Keratinocyte (primary cell): ENCODE measurements at regions not wholly inside any gene's neighbourhood (a gene's known extent, or its start where the extent isn't known, plus 50 kb on each side); places are given as distances from the start of the nearest gene placed in this dataset.

Experiments
- DNase-seq: peaks from one replicate; pipeline ENCODE4 v3.0.0-alpha.2; 2011; ENCODE audit warnings: low read depth, missing footprints, low spot score
- FAIRE-seq: peaks from 2 replicates; lab custom pipeline; 2011; peaks lifted over from hg19 to GRCh38; lab: Jason Lieb, UNC
- H2AFZ ChIP-seq: 2 replicates; pipeline ENCODE4 v1.6.0; 2012; ENCODE audit warnings: low read length, control low read depth, inconsistent platforms; ENCODE audit not compliant: control insufficient read depth
- H3K27ac ChIP-seq: 2 replicates; pipeline ENCODE4 v1.5.1; 2011; ENCODE audit warnings: low read length; ENCODE audit not compliant: control insufficient read depth, insufficient read depth
- H3K27me3 ChIP-seq: 3 replicates; pipeline ENCODE4 v1.6.0; 2011; ENCODE audit warnings: low read length; ENCODE audit not compliant: control insufficient read depth, insufficient read depth; ENCODE audit errors: extremely low read depth
- H3K36me3 ChIP-seq, 2 experiments: 2 replicates in 1 of 2; 3 replicates in 1 of 2; pipeline ENCODE4 v1.5.1; 2011; ENCODE audit warnings: low read length in 2 of 2, mild to moderate bottlenecking in 1 of 2; ENCODE audit not compliant: control insufficient read depth in 2 of 2, insufficient read depth in 2 of 2; ENCODE audit errors: extremely low read depth in 1 of 2
- H3K4me1 ChIP-seq: 3 replicates; pipeline ENCODE4 v1.5.1; 2011; ENCODE audit warnings: low read length; ENCODE audit not compliant: control insufficient read depth, insufficient read depth; ENCODE audit errors: extremely low read depth
- H3K4me2 ChIP-seq: 3 replicates; pipeline ENCODE4 v1.6.0; 2011; ENCODE audit warnings: low read depth, low read length; ENCODE audit not compliant: control insufficient read depth, insufficient read depth; ENCODE audit errors: extremely low read depth
- H3K4me3 ChIP-seq, 3 experiments: fragments of 200-600 bp in 1 of 3; sonication (generic) in 1 of 3; 2 replicates in 2 of 3; 3 replicates in 1 of 3; pipeline ENCODE4 v1.5.1; 2011 to 2016; ENCODE audit warnings: low read length in 3 of 3, mild to moderate bottlenecking in 3 of 3, control low read depth in 2 of 3, inconsistent platforms in 1 of 3, low read depth in 1 of 3, mixed read lengths in 1 of 3, mixed run types in 1 of 3, moderate library complexity in 1 of 3; ENCODE audit not compliant: control insufficient read depth in 2 of 3, insufficient read depth in 2 of 3; ENCODE audit errors: extremely low read depth in 1 of 3
- H3K79me2 ChIP-seq: 2 replicates; pipeline ENCODE4 v1.6.0; 2012; ENCODE audit warnings: low read length; ENCODE audit not compliant: control insufficient read depth, insufficient read depth
- H3K9ac ChIP-seq: 3 replicates; pipeline ENCODE4 v1.6.0; 2011; ENCODE audit warnings: low read length; ENCODE audit not compliant: control insufficient read depth, insufficient read depth; ENCODE audit errors: extremely low read depth
- H3K9me1 ChIP-seq: 3 replicates; pipeline ENCODE4 v1.6.0; 2011; ENCODE audit warnings: low read length; ENCODE audit not compliant: control insufficient read depth, insufficient read depth; ENCODE audit errors: extremely low read depth
- H3K9me3 ChIP-seq: 2 replicates; pipeline ENCODE4 v1.5.1; 2012; ENCODE audit warnings: low read depth, low read length; ENCODE audit not compliant: control insufficient read depth
- H4K20me1 ChIP-seq: 3 replicates; pipeline ENCODE4 v1.6.0; 2011; ENCODE audit warnings: low read length; ENCODE audit not compliant: control insufficient read depth, insufficient read depth; ENCODE audit errors: extremely low read depth
- CTCF ChIP-seq, 3 experiments: IDR thresholded peaks in 1 of 3; conservative IDR thresholded peaks in 1 of 3; optimal IDR thresholded peaks in 1 of 3; 2 replicates in 2 of 3; 3 replicates in 1 of 3; pipeline versions ENCODE3 to v1.5.1; 2011; ENCODE audit warnings: low read length in 3 of 3, mild to moderate bottlenecking in 3 of 3, moderate library complexity in 2 of 3, control low read depth in 1 of 3, inconsistent platforms in 1 of 3; ENCODE audit not compliant: insufficient read depth in 2 of 3; ENCODE audit errors: extremely low read depth in 1 of 3
- EZH2 ChIP-seq: IDR thresholded peaks from one replicate; pipeline ENCODE4 v1.6.1; 2012; ENCODE audit warnings: inconsistent platforms, mild to moderate bottlenecking, low read length, moderate library complexity
- dilution Hi-C: fragments of 300-500 bp; cut with MboI; formaldehyde crosslinking; loops from one replicate; pipeline ENCODE4 v1.7.0; 2020; ENCODE audit warnings: low sequenced_read_pairs; ENCODE audit not compliant: extremely low pct_ligation_motif_present

GRCh38 chr4:153089742-153090141 is 114.5 kb upstream of the TRIM2 start:
- FAIRE-seq = no peak

GRCh38 chr4:153090181-153090580 is 114.1 kb upstream of the TRIM2 start:
- Histone ChIP-seq H3K4me2 (no peak overlapping the region), H3K4me1 (no peaks in the 10 kb centered on the region), H3K9me1 (no peaks in the 10 kb centered on the region), H3K9ac (no peak overlapping the region), H3K9me3 (no peaks in the 10 kb centered on the region), H4K20me1 (no peaks in the 10 kb centered on the region), H3K27ac (no peak overlapping the region), H3K27me3 (no peaks in the 10 kb centered on the region), H3K36me3 (no peaks in the 10 kb centered on the region), H3K4me3 (no peak overlapping the region), H3K79me2 (no peaks in the 10 kb centered on the region), H2AFZ (no peak overlapping the region)
- FAIRE-seq (no peak), DNase-seq (no peak)
- dilution Hi-C loops = no loop called here
- TF ChIP-seq CTCF (optimal IDR thresholded peaks at IDR 0.05 in 1 of 3, IDR thresholded peaks at IDR 0.05 in 1 of 3, conservative IDR thresholded peaks at IDR 0.05 in 1 of 3; ENCODE audit: extremely low read depth in 1 of 3, insufficient read depth in 2 of 3, low read length in 3 of 3) = no peak
- no peak for TF ChIP-seq EZH2

More at GRCh38 chr4:153089742-153090141, 114.5 kb upstream of the TRIM2 start:
- H3K79me2 ChIP-seq = no peaks in the 10 kb centered on the region
- H3K4me3 ChIP-seq = no peak overlapping the region
- no peak overlapping the region for H2AFZ ChIP-seq
- DNase-seq = no peak
- no peak for TF ChIP-seq EZH2
- no peaks in the 10 kb centered on the region for H3K9me1 ChIP-seq
- dilution Hi-C loops = no loop called here
- H3K4me2 ChIP-seq = no peak overlapping the region
- H3K27ac ChIP-seq = no peak overlapping the region
- H4K20me1 ChIP-seq = no peaks in the 10 kb centered on the region
- no peaks in the 10 kb centered on the region for H3K4me1 ChIP-seq
- H3K27me3 ChIP-seq = no peaks in the 10 kb centered on the region
- no peaks in the 10 kb centered on the region for H3K9me3 ChIP-seq
- no peak overlapping the region for H3K9ac ChIP-seq
- H3K36me3 ChIP-seq = no peaks in the 10 kb centered on the region

- TF ChIP-seq EZH2 = no peak
- no peak for TF ChIP-seq CTCF (optimal IDR thresholded peaks at IDR 0.05 in 1 of 3, IDR thresholded peaks at IDR 0.05 in 1 of 3, conservative IDR thresholded peaks at IDR 0.05 in 1 of 3; ENCODE audit: extremely low read depth in 1 of 3, insufficient read depth in 2 of 3, low read length in 3 of 3)
- no peaks in the 10 kb centered on the region for H3K9me3 ChIP-seq
- H3K4me1 ChIP-seq = no peaks in the 10 kb centered on the region
- H3K27ac ChIP-seq = no peak overlapping the region
- H3K4me2 ChIP-seq = no peak overlapping the region
- no peak overlapping the region for H3K9ac ChIP-seq
- no peaks in the 10 kb centered on the region for H4K20me1 ChIP-seq
- DNase-seq = no peak
- no peaks in the 10 kb centered on the region for H3K9me1 ChIP-seq
- H3K4me3 ChIP-seq = no peak overlapping the region
- dilution Hi-C loops = no loop called here
- no peak for FAIRE-seq
- H3K27me3 ChIP-seq = no peaks in the 10 kb centered on the region
- H3K79me2 ChIP-seq = no peaks in the 10 kb centered on the region
- H3K36me3 ChIP-seq = no peaks in the 10 kb centered on the region
- H2AFZ ChIP-seq = no peak overlapping the region
Measured at GRCh38 chr4:153090670-153091385, 113.4 kb upstream of the TRIM2 start.
